ENCODE measurements at regions not wholly inside any gene's neighbourhood (a gene's known extent, or its start where the extent isn't known, plus 50 kb on each side); places are given as distances from the start of the nearest gene placed in this dataset.
"Not testable (repeated sequence)": the region's sequence is repeated elsewhere in the genome, so short reads cannot be mapped to it uniquely, and the experiment has no call there.

- Histone ChIP-seq H3K4me3 (ENCODE audit: low read length) (no peak overlapping the region), H3K4me1 (ENCODE audit: control insufficient read depth in 2 of 2, insufficient read depth in 2 of 2, low read length in 2 of 2) (no peaks in the 10 kb centered on the region), H3K36me3 (ENCODE audit: control insufficient read depth in 2 of 3, insufficient read depth in 3 of 3, low read length in 3 of 3) (no peaks in the 10 kb centered on the region), H3K27me3 (ENCODE audit: control insufficient read depth in 2 of 2, insufficient read depth in 2 of 2, low read length in 2 of 2) (no peaks in the 10 kb centered on the region), H3K27ac (ENCODE audit: low read depth, low read length) (no peak overlapping the region), H3K9me3 (ENCODE audit: control insufficient read depth in 2 of 3, low read length in 3 of 3) (peaks cover 0 to 4% (median 0%) of the 10 kb centered on the region in 3 experiments)
- no peaks in the 10 kb centered on the region for H3K4me1 Mint-ChIP-seq
- CTCF ChIA-PET = no interaction called here
- ATAC-seq = no peak
- DNase-seq = no peak
- H3K36me3 Mint-ChIP-seq = peaks cover 0 to 20% (median 0%) of the 10 kb centered on the region in 5 donors
- H3K27ac Mint-ChIP-seq = no peak overlapping the region
- intact Hi-C loops (cut with micrococcal nuclease) = no loop called here
- peaks cover 21 to 45% (median 39%) of the 10 kb centered on the region in 5 donors for H3K27me3 Mint-ChIP-seq
- H3K4me3 Mint-ChIP-seq = no peak overlapping the region
- POLR2A ChIA-PET = no interaction called here
- H3K9me3 Mint-ChIP-seq = peaks cover 4 to 56% (median 18%) of the 10 kb centered on the region in 11 donors
Measured at GRCh38 chr6:978937-979685, 286.2 kb upstream of the EXOC2 start.

- intact Hi-C loops (cut with micrococcal nuclease); H3K36me3 ChIP-seq (ENCODE audit: control insufficient read depth in 2 of 3, insufficient read depth in 3 of 3, low read length in 3 of 3); H3K9me3 ChIP-seq (ENCODE audit: control insufficient read depth in 2 of 3, low read length in 3 of 3); DNase-seq; H3K27me3 ChIP-seq (ENCODE audit: control insufficient read depth in 2 of 2, insufficient read depth in 2 of 2, low read length in 2 of 2); POLR2A ChIA-PET; CTCF ChIA-PET; ATAC-seq; H3K4me1 ChIP-seq (ENCODE audit: control insufficient read depth in 2 of 2, insufficient read depth in 2 of 2, low read length in 2 of 2); H3K4me3 ChIP-seq (ENCODE audit: low read length); H3K4me3 Mint-ChIP-seq; H3K4me1 Mint-ChIP-seq; H3K27ac ChIP-seq (ENCODE audit: low read depth, low read length); H3K27ac Mint-ChIP-seq: not testable (repeated sequence)
- peaks cover 4 to 51% (median 18%) of the 10 kb centered on the region in 11 donors for H3K9me3 Mint-ChIP-seq
- H3K27me3 Mint-ChIP-seq = peaks cover 19 to 42% (median 36%) of the 10 kb centered on the region in 5 donors
- H3K36me3 Mint-ChIP-seq = peaks cover 0 to 20% (median 0%) of the 10 kb centered on the region in 5 donors
Measured at GRCh38 chr6:977226-977625, 284.3 kb upstream of the EXOC2 start.

GRCh38 chr6:971981-972640 is 279.2 kb upstream of the EXOC2 start:
- no peak overlapping the region for H3K27ac ChIP-seq (ENCODE audit: low read depth, low read length)
- Mint-ChIP-seq H3K27me3 (peaks cover 7 to 25% (median 19%) of the 10 kb centered on the region in 5 donors), H3K27ac (no peak overlapping the region), H3K4me3 (no peak overlapping the region), H3K36me3 (peaks cover 0 to 13% (median 0%) of the 10 kb centered on the region in 5 donors), H3K4me1 (no peaks in the 10 kb centered on the region), H3K9me3 (peaks cover 0 to 26% (median 10%) of the 10 kb centered on the region in 11 donors)
- no peak for ATAC-seq
- intact Hi-C loops (cut with micrococcal nuclease) = no loop called here
- H3K4me1 ChIP-seq (ENCODE audit: control insufficient read depth in 2 of 2, insufficient read depth in 2 of 2, low read length in 2 of 2) = no peaks in the 10 kb centered on the region
- POLR2A ChIA-PET = no interaction called here
- no peaks in the 10 kb centered on the region for H3K36me3 ChIP-seq (ENCODE audit: control insufficient read depth in 2 of 3, insufficient read depth in 3 of 3, low read length in 3 of 3)
- peaks cover 0 to 4% (median 0%) of the 10 kb centered on the region in 3 experiments for H3K9me3 ChIP-seq (ENCODE audit: control insufficient read depth in 2 of 3, low read length in 3 of 3)
- no peaks in the 10 kb centered on the region for H3K27me3 ChIP-seq (ENCODE audit: control insufficient read depth in 2 of 2, insufficient read depth in 2 of 2, low read length in 2 of 2)
- no peak overlapping the region for H3K4me3 ChIP-seq (ENCODE audit: low read length)
- no peak for DNase-seq
- CTCF ChIA-PET = no interaction called here

- intact Hi-C loops (cut with micrococcal nuclease) = no loop called here
- DNase-seq (no peak), ATAC-seq (no peak)
- ChIA-PET POLR2A (no interaction called here), CTCF (no interaction called here)
- Mint-ChIP-seq H3K27ac (no peak overlapping the region), H3K27me3 (peaks cover 20 to 41% (median 37%) of the 10 kb centered on the region in 5 donors), H3K4me3 (no peak overlapping the region), H3K4me1 (no peaks in the 10 kb centered on the region), H3K36me3 (no peaks in the 10 kb centered on the region), H3K9me3 (peaks cover 0 to 3% (median 0%) of the 10 kb centered on the region in 11 donors)
- no peak overlapping the region for H3K27ac ChIP-seq (ENCODE audit: low read depth, low read length)
- no peaks in the 10 kb centered on the region for H3K9me3 ChIP-seq (ENCODE audit: control insufficient read depth in 2 of 3, low read length in 3 of 3)
- no peaks in the 10 kb centered on the region for H3K4me1 ChIP-seq (ENCODE audit: control insufficient read depth in 2 of 2, insufficient read depth in 2 of 2, low read length in 2 of 2)
- H3K27me3 ChIP-seq (ENCODE audit: control insufficient read depth in 2 of 2, insufficient read depth in 2 of 2, low read length in 2 of 2) = no peaks in the 10 kb centered on the region
- no peaks in the 10 kb centered on the region for H3K36me3 ChIP-seq (ENCODE audit: control insufficient read depth in 2 of 3, insufficient read depth in 3 of 3, low read length in 3 of 3)
- H3K4me3 ChIP-seq (ENCODE audit: low read length) = no peak overlapping the region
Measured at GRCh38 chr6:968791-969190, 275.9 kb upstream of the EXOC2 start.

- H3K27ac ChIP-seq (ENCODE audit: low read depth, low read length) = no peak overlapping the region
- no peak overlapping the region for H3K4me3 ChIP-seq (ENCODE audit: low read length)
- POLR2A ChIA-PET = no interaction called here
- H3K36me3 Mint-ChIP-seq = no peaks in the 10 kb centered on the region
- H3K4me3 Mint-ChIP-seq = no peak overlapping the region
- H3K36me3 ChIP-seq (ENCODE audit: control insufficient read depth in 2 of 3, insufficient read depth in 3 of 3, low read length in 3 of 3) = no peaks in the 10 kb centered on the region
- H3K4me1 ChIP-seq (ENCODE audit: control insufficient read depth in 2 of 2, insufficient read depth in 2 of 2, low read length in 2 of 2) = no peaks in the 10 kb centered on the region
- CTCF ChIA-PET = no interaction called here
- H3K27me3 Mint-ChIP-seq = peaks cover 21 to 51% (median 41%) of the 10 kb centered on the region in 5 donors
- H3K9me3 ChIP-seq (ENCODE audit: control insufficient read depth in 2 of 3, low read length in 3 of 3) = no peaks in the 10 kb centered on the region
- ATAC-seq (no peak), DNase-seq (no peak)
- H3K4me1 Mint-ChIP-seq = no peaks in the 10 kb centered on the region
- H3K27ac Mint-ChIP-seq = no peak overlapping the region
- intact Hi-C loops (cut with micrococcal nuclease) = no loop called here
- H3K27me3 ChIP-seq (ENCODE audit: control insufficient read depth in 2 of 2, insufficient read depth in 2 of 2, low read length in 2 of 2) = no peaks in the 10 kb centered on the region
- peaks cover 0 to 3% (median 0%) of the 10 kb centered on the region in 11 donors for H3K9me3 Mint-ChIP-seq
Measured at GRCh38 chr6:967701-968100, 274.8 kb upstream of the EXOC2 start.

- ChIA-PET CTCF (interaction anchor here (0.6 kb wide), 1 partner anchor 70 kb away, joined by 3 read pairs; no protein-coding TSS in a partner anchor), POLR2A (no interaction called here)
- no peaks in the 10 kb centered on the region for H3K4me1 ChIP-seq (ENCODE audit: control insufficient read depth in 2 of 2, insufficient read depth in 2 of 2, low read length in 2 of 2)
- no peak for DNase-seq
- no peak overlapping the region for H3K27ac ChIP-seq (ENCODE audit: low read depth, low read length)
- Mint-ChIP-seq H3K4me1 (no peaks in the 10 kb centered on the region), H3K9me3 (peaks cover 0 to 2% (median 0%) of the 10 kb centered on the region in 11 donors), H3K4me3 (no peak overlapping the region), H3K27me3 (peaks cover 25 to 64% (median 47%) of the 10 kb centered on the region in 5 donors), H3K36me3 (no peaks in the 10 kb centered on the region), H3K27ac (no peak overlapping the region)
- H3K27me3 ChIP-seq (ENCODE audit: control insufficient read depth in 2 of 2, insufficient read depth in 2 of 2, low read length in 2 of 2) = no peaks in the 10 kb centered on the region
- no peaks in the 10 kb centered on the region for H3K36me3 ChIP-seq (ENCODE audit: control insufficient read depth in 2 of 3, insufficient read depth in 3 of 3, low read length in 3 of 3)
- H3K9me3 ChIP-seq (ENCODE audit: control insufficient read depth in 2 of 3, low read length in 3 of 3) = no peaks in the 10 kb centered on the region
- intact Hi-C loops (cut with micrococcal nuclease) = no loop called here
- no peak for ATAC-seq
- H3K4me3 ChIP-seq (ENCODE audit: low read length) = no peak overlapping the region
Measured at GRCh38 chr6:965343-965742, 272.4 kb upstream of the EXOC2 start.

- no peaks in the 10 kb centered on the region for H3K36me3 Mint-ChIP-seq
- DNase-seq (no peak), ATAC-seq (no peak)
- CTCF ChIA-PET = no interaction called here
- H3K9me3 Mint-ChIP-seq = no peaks in the 10 kb centered on the region
- H3K4me1 Mint-ChIP-seq = no peaks in the 10 kb centered on the region
- H3K27ac Mint-ChIP-seq = no peak overlapping the region
- H3K4me1 ChIP-seq (ENCODE audit: control insufficient read depth in 2 of 2, insufficient read depth in 2 of 2, low read length in 2 of 2) = no peaks in the 10 kb centered on the region
- POLR2A ChIA-PET = no interaction called here
- H3K4me3 Mint-ChIP-seq = no peak overlapping the region
- H3K27me3 ChIP-seq (ENCODE audit: control insufficient read depth in 2 of 2, insufficient read depth in 2 of 2, low read length in 2 of 2) = no peaks in the 10 kb centered on the region
- H3K4me3 ChIP-seq (ENCODE audit: low read length) = no peak overlapping the region
- H3K36me3 ChIP-seq (ENCODE audit: control insufficient read depth in 2 of 3, insufficient read depth in 3 of 3, low read length in 3 of 3) = no peaks in the 10 kb centered on the region
- intact Hi-C loops (cut with micrococcal nuclease) = no loop called here
- no peaks in the 10 kb centered on the region for H3K9me3 ChIP-seq (ENCODE audit: control insufficient read depth in 2 of 3, low read length in 3 of 3)
- no peak overlapping the region for H3K27ac ChIP-seq (ENCODE audit: low read depth, low read length)
- peaks cover 25 to 49% (median 46%) of the 10 kb centered on the region in 5 donors for H3K27me3 Mint-ChIP-seq
Measured at GRCh38 chr6:963456-963855, 270.5 kb upstream of the EXOC2 start.
